ENCODE measurements at regions not wholly inside any gene's neighbourhood (a gene's known extent, or its start where the extent isn't known, plus 50 kb on each side); places are given as distances from the start of the nearest gene placed in this dataset.

- no peak for TF ChIP-seq BCL11A (IDR thresholded peaks at IDR 0.05; ENCODE audit: low read depth in 2 of 2, low read length in 2 of 2)
- no peak for TF ChIP-seq EP300 (IDR thresholded peaks at IDR 0.05; ENCODE audit: borderline replicate concordance in 1 of 2, low read depth in 2 of 2, low read length in 2 of 2)
These were observed 311.1 kb upstream of the KCNH8 start (continued) for GRCh38 chr3:18837137-18837755.

Data from H1 (cell line).